Smooth muscle cell (in vitro differentiated cells): ENCODE measurements at regions not wholly inside any gene's neighbourhood (a gene's known extent, or its start where the extent isn't known, plus 50 kb on each side); places are given as distances from the start of the nearest gene placed in this dataset.
A peak's percentile ranks its signal among the peaks of the same experiment; 100 is the strongest.

Source experiments
- DNase-seq: peaks from one replicate; lab custom pipeline; 2025; ENCODE audit not compliant: unreplicated experiment; lab: John Stamatoyannopoulos, UW
- H2AFZ ChIP-seq: fragments of 200-600 bp; sonication (generic); 2 replicates; pipeline ENCODE4 v1.6.0; 2016; ENCODE audit warnings: antibody characterized with exemption, low read depth, mild to moderate bottlenecking
- H3F3A ChIP-seq: fragments of 200-600 bp; sonication (generic); 2 replicates; pipeline ENCODE4 v1.6.0; 2017; ENCODE audit warnings: antibody characterized with exemption, low read depth
- H3K27ac ChIP-seq: fragments of 200-600 bp; sonication (generic); 2 replicates; pipeline ENCODE4 v1.5.1; 2016; ENCODE audit warnings: low read depth, mild to moderate bottlenecking
- H3K27me3 ChIP-seq: fragments of 200-600 bp; sonication (generic); 2 replicates; pipeline ENCODE4 v1.6.1; 2016; ENCODE audit warnings: low read depth, mild to moderate bottlenecking
- H3K36me3 ChIP-seq: fragments of 200-600 bp; sonication (generic); 2 replicates; pipeline ENCODE4 v1.5.1; 2016; ENCODE audit warnings: low read depth
- H3K4me1 ChIP-seq: fragments of 200-600 bp; sonication (generic); 2 replicates; pipeline ENCODE4 v1.5.1; 2016; ENCODE audit warnings: low read depth
- H3K4me2 ChIP-seq: fragments of 200-600 bp; sonication (generic); 2 replicates; pipeline ENCODE4 v1.6.0; 2016; ENCODE audit warnings: mild to moderate bottlenecking
- H3K4me3 ChIP-seq: fragments of 200-600 bp; sonication (generic); 2 replicates; pipeline ENCODE4 v1.5.1; 2016; ENCODE audit warnings: mild to moderate bottlenecking
- H3K79me2 ChIP-seq: fragments of 200-600 bp; sonication (generic); 2 replicates; pipeline ENCODE4 v1.6.0; 2016; ENCODE audit warnings: low read depth, mild to moderate bottlenecking
- H3K9ac ChIP-seq: fragments of 200-600 bp; sonication (generic); 2 replicates; pipeline ENCODE4 v1.6.0; 2016; ENCODE audit warnings: low read depth
- H3K9me3 ChIP-seq: fragments of 200-600 bp; sonication (generic); replicated peaks from 2 replicates; pipeline ENCODE4 v1.5.1; 2016; ENCODE audit warnings: low read depth
- H4K20me1 ChIP-seq: fragments of 200-600 bp; sonication (generic); 2 replicates; pipeline ENCODE4 v1.6.0; 2016; ENCODE audit warnings: low read depth
- WGBS: methylation state at CpG from one replicate; pipeline ENCODE4 v1.1.7; 2016; ENCODE audit warnings: low lambda C conversion rate; 5-methylcytosine and 5-hydroxymethylcytosine counted together
- TF ChIP-seq, protein P1 (sequence below): fragments of 200-600 bp; sonication (generic); IDR thresholded peaks from 2 replicates; pipeline ENCODE4 v1.5.1; 2017; ENCODE audit warnings: borderline replicate concordance, mild to moderate bottlenecking, antibody characterized with exemption; ENCODE audit not compliant: insufficient read depth, poor library complexity, severe bottlenecking

DNA sequence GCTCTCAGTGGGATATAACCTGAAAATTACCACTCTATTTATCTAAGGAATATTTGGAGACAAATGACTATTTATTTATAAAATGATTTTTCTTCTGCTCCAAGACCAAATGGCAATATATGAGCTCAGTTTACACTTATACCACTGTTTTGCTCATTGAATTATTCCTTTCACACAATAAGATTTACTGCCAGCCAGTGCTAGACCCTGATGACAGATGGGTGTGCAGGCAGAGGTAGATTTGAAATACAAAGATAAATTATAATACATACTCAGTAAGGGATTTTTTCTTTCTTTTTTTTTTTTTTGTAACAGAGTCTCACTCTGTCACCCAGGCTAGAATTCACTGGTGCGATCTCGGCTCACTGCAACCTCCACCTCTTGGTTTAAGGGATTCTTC, 980.3 kb downstream of the EPHA3 start:
- DNase-seq: no peak
- H3K4me1 ChIP-seq: no peaks in the 10 kb centered on the region
- whole genome bisulfite sequencing: 95% methylated on average over 2 of the region's 2 CpGs
- no peaks in the 10 kb centered on the region for H3K27me3 ChIP-seq
- no peaks in the 10 kb centered on the region for H3K36me3 ChIP-seq
- H2AFZ ChIP-seq: no peak overlapping the region
- H3K9ac ChIP-seq: no peak overlapping the region
- H3K4me2 ChIP-seq: no peak overlapping the region
- no peaks in the 10 kb centered on the region for H3F3A ChIP-seq
- TF ChIP-seq, protein P1, sequence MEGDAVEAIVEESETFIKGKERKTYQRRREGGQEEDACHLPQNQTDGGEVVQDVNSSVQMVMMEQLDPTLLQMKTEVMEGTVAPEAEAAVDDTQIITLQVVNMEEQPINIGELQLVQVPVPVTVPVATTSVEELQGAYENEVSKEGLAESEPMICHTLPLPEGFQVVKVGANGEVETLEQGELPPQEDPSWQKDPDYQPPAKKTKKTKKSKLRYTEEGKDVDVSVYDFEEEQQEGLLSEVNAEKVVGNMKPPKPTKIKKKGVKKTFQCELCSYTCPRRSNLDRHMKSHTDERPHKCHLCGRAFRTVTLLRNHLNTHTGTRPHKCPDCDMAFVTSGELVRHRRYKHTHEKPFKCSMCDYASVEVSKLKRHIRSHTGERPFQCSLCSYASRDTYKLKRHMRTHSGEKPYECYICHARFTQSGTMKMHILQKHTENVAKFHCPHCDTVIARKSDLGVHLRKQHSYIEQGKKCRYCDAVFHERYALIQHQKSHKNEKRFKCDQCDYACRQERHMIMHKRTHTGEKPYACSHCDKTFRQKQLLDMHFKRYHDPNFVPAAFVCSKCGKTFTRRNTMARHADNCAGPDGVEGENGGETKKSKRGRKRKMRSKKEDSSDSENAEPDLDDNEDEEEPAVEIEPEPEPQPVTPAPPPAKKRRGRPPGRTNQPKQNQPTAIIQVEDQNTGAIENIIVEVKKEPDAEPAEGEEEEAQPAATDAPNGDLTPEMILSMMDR: no peak
- H4K20me1 ChIP-seq: no peaks in the 10 kb centered on the region
- no peak overlapping the region for H3K4me3 ChIP-seq
- no peak overlapping the region for H3K27ac ChIP-seq
- no peaks in the 10 kb centered on the region for H3K9me3 ChIP-seq
- no peaks in the 10 kb centered on the region for H3K79me2 ChIP-seq

DNA sequence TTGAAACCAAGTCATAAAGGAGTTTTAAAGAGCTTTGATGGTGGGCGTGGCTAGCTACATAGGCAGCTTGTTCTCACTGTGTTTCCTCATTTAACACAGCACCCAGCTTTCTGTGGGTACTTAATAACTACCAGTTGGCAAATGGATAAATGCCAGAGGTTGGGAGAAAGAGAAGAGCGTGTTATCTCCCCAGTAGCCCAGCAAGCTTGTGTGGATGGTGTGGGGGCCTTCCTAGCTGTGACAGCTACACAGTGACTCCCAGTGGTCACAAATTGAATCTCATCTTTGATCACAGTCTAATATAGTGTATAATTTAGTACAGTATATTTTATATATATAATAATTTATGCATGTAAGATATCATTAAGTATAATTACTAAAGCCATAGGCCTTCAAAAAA, 984.1 kb downstream of the EPHA3 start:
- peak overlapping the region; percentile 79 for H3K4me2 ChIP-seq
- DNase-seq: peak; percentile 2

DNA sequence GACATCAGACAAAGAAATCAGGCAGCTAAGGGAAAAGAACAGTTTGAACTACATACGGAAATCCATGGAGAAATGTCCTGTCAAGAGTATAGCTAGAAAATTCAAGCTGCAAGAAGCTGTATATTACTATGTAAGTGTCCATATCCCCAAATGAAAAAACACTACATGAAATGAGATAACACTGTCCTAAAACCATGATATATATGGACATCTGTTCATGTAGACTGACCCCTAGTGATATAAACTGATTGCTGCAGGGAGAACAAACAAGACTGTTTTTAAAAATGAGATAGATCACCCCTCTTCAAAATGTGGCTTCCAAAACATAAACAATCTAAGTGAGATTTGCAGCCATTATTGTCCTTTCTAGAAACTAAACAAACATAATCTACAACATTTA, 985.6 kb downstream of the EPHA3 start:
- Histone ChIP-seq H3K36me3 (no peaks in the 10 kb centered on the region), H3K79me2 (no peaks in the 10 kb centered on the region), H4K20me1 (no peaks in the 10 kb centered on the region), H3K4me3 (no peak overlapping the region), H3K4me1 (no peaks in the 10 kb centered on the region), H3K9me3 (no peaks in the 10 kb centered on the region), H3F3A (no peaks in the 10 kb centered on the region), H3K9ac (no peak overlapping the region), H3K27ac (no peak overlapping the region), H3K4me2 (no peak overlapping the region), H3K27me3 (no peaks in the 10 kb centered on the region), H2AFZ (no peak overlapping the region)
- 71% methylated on average over 1 of the region's 1 CpG for WGBS
- no peak for DNase-seq
- TF ChIP-seq, protein P1: peak; percentile 51

More for the DNA sequence above, 984.1 kb downstream of the EPHA3 start:
- H3K79me2 ChIP-seq: no peaks in the 10 kb centered on the region
- no peak overlapping the region for H3K27ac ChIP-seq
- WGBS: 16% methylated on average over 2 of the region's 2 CpGs
- H3K9me3 ChIP-seq: no peaks in the 10 kb centered on the region
- no peak overlapping the region for H2AFZ ChIP-seq
- no peaks in the 10 kb centered on the region for H3K36me3 ChIP-seq
- H3K4me3 ChIP-seq: no peak overlapping the region
- H3K9ac ChIP-seq: no peak overlapping the region
- H3K27me3 ChIP-seq: no peaks in the 10 kb centered on the region
- H3F3A ChIP-seq: no peaks in the 10 kb centered on the region
- no peaks in the 10 kb centered on the region for H4K20me1 ChIP-seq
- no peaks in the 10 kb centered on the region for H3K4me1 ChIP-seq
- TF ChIP-seq, protein P1: peak; percentile 72

- Histone ChIP-seq H3K9ac (no peak overlapping the region), H3F3A (no peaks in the 10 kb centered on the region), H3K4me2 (no peak overlapping the region), H2AFZ (no peak overlapping the region), H4K20me1 (no peaks in the 10 kb centered on the region), H3K4me3 (no peak overlapping the region), H3K79me2 (no peaks in the 10 kb centered on the region), H3K4me1 (no peaks in the 10 kb centered on the region), H3K27me3 (no peaks in the 10 kb centered on the region), H3K9me3 (no peaks in the 10 kb centered on the region), H3K27ac (no peak overlapping the region), H3K36me3 (no peaks in the 10 kb centered on the region)
- WGBS: 91% methylated on average over 2 of the region's 2 CpGs
- DNase-seq: no peak
- TF ChIP-seq, protein P1: no peak
These were observed 988.4 kb downstream of the EPHA3 start for GRCh38 chr3:90095811-90096210.
